Stimulated activated naive B cell treated with anti-CD40 and anti-IgM and Interleukin-4, amounts not matched to agents 10 μg/mL and 1 μg/mL and 100 μg/mL, for 72 hours (primary cell): ENCODE measurements at regions not wholly inside any gene's neighbourhood (a gene's known extent, or its start where the extent isn't known, plus 50 kb on each side); places are given as distances from the start of the nearest gene placed in this dataset.

Experiments
- ATAC-seq, 2 donors: fragments of 150-1000 bp; cut with Tn5 transposase; replicated peaks; 2 replicates each; pipeline ENCODE4 v1.10.0; 2021; ENCODE audit warnings: moderate library complexity in 1 of 2
- DNase-seq: peaks from one replicate; pipeline ENCODE4 v3.0.0; 2021
- H3K27ac Mint-ChIP-seq: one replicate; pipeline ENCODE4 v1.8.0; 2022; ENCODE audit warnings: mild to moderate bottlenecking, mixed read lengths
- H3K27me3 Mint-ChIP-seq, 2 donors: one replicate each; pipeline ENCODE4 v1.8.0; 2022; ENCODE audit warnings: mixed read lengths in 2 of 2
- H3K36me3 Mint-ChIP-seq, 2 donors: one replicate each; pipeline ENCODE4 v1.8.0; 2022; ENCODE audit warnings: mixed read lengths in 2 of 2, mild to moderate bottlenecking in 1 of 2
- H3K4me1 Mint-ChIP-seq, 2 donors: one replicate each; pipeline ENCODE4 v1.8.0; 2022; ENCODE audit warnings: mixed read lengths in 2 of 2, mild to moderate bottlenecking in 1 of 2
- H3K4me3 Mint-ChIP-seq, 2 donors: one replicate each; pipeline ENCODE4 v1.8.0; 2022; ENCODE audit warnings: mild to moderate bottlenecking in 2 of 2, mixed read lengths in 2 of 2, moderate library complexity in 1 of 2
- H3K9me3 Mint-ChIP-seq, 2 donors: one replicate each; pipeline ENCODE4 v1.8.0; 2022; ENCODE audit warnings: mixed read lengths in 2 of 2, mild to moderate bottlenecking in 1 of 2

DNA sequence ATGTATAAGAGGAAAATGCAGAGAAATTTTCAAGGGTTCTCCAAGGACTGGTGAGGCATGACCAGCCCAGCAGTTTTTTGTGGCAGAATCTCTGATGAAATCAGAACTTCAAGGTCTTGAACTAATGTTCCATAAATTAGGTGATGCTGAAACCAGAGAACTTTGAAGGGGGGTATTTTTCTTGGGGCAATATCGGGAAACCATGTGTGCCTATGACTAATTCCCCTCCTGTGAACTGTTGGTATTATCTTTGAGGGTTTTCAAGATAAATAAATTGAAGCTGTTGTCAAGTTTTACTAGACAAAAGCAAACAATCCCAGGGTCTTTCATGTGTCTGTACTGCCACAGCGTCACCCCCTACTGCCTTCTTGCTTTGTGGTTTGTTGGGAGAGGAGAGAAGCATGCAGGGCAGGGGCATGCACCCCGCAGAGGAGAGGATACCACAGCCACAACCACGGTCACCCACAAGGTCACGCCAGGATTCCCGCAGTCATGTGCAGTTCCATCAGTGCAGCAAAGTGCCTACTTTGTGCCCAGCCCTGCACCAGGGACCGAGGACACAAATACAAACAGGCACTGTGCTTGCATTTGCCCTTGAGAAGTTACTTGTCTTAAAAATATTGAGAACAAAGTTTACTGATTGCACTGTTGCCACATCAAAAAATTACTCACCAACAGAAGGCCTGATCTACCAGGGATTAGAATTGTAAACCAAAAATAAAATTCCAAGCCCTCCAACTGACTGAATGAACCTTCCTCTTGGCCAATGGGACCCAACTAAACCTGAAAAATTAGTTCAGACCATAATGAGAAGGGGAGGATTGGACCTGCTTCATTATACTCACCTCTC, 413.3 kb upstream of the TRIB2 start:
- Mint-ChIP-seq H3K27me3 (no peaks in the 10 kb centered on the region), H3K4me3 (no peak overlapping the region), H3K9me3 (no peaks in the 10 kb centered on the region), H3K4me1 (peaks cover 6 to 17% of the 10 kb centered on the region in 2 donors), H3K36me3 (no peaks in the 10 kb centered on the region), H3K27ac (no peak overlapping the region)
- peak; percentile 33 to 48 for ATAC-seq
- no peak for DNase-seq

DNA sequence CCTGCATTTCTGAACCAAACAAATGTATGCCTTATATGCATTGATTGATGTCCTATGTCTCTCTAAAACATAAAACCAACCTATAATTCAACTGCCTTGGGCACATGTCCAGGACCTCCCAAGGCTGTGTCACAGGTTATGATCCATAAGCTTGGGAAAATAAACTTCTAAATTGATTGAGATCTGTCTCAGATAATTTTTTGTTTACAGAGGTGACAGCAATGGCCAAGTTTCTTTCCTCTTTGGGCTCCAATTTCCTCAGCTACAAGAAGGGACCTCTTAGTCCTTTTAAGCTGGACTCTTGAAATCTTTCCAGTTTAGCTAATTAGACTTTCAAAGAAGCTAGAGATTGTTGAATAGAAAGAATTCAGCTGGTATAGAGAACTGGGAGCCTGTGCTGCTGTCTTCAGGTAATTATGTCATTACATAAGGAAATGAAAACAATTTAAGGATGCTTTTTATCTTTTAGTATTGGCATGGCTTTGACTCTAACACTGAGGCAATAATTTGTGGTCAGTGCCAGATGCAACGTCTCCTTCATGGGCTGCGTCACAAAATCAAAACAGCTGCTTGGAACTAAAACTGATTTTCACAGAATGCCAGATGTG, 412.1 kb upstream of the TRIB2 start:
- no peaks in the 10 kb centered on the region for H3K9me3 Mint-ChIP-seq
- ATAC-seq (no peak), DNase-seq (no peak)
- H3K4me1 Mint-ChIP-seq: peaks cover 6 to 17% of the 10 kb centered on the region in 2 donors
- no peak overlapping the region for H3K4me3 Mint-ChIP-seq
- H3K27ac Mint-ChIP-seq: no peak overlapping the region
- H3K36me3 Mint-ChIP-seq: no peaks in the 10 kb centered on the region
- no peaks in the 10 kb centered on the region for H3K27me3 Mint-ChIP-seq

DNA sequence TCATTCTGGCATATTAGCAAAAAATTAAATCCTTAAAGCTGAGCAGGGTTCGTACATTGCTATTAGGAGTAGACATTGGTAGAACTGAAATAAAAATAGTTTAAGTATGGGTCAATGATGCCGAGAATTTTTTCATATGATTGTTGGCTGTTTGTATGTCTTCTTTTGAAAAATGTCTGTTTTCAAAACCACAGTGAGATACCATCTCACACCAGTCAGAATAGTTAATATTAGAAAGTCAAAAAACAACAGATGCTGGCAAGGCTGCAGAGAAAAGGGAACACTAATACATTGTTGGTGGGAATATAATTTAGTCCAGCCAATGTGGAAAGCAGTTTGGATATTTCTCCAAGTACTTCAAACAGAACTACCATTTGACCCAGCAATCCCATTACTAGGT, 410.8 kb upstream of the TRIB2 start:
- no peaks in the 10 kb centered on the region for H3K27me3 Mint-ChIP-seq
- H3K27ac Mint-ChIP-seq: no peak overlapping the region
- H3K36me3 Mint-ChIP-seq: no peaks in the 10 kb centered on the region
- H3K4me3 Mint-ChIP-seq: no peak overlapping the region
- H3K9me3 Mint-ChIP-seq: no peaks in the 10 kb centered on the region
- no peak for DNase-seq
- peaks cover 10 to 24% of the 10 kb centered on the region in 2 donors for H3K4me1 Mint-ChIP-seq
- ATAC-seq: no peak

DNA sequence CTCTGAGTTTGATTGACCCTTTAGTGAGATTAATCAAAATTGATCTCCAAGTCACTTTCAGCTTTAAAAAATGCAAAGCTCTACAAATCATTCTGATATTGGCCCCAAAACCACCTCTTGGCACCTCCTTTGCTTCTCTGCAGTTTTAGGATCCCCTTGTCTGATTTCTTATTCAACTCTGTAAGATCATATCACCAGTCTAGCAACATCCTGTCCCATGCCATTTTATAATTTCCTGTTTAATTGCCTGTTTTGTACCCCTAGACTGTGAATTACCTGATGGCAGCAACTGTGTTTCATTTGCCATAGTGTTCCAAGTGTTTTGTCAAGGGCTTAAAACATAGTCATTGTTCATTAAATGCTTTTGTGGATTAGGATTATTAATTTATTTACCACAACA, 406.3 kb upstream of the TRIB2 start:
- ATAC-seq: no peak
- Mint-ChIP-seq H3K27me3 (no peaks in the 10 kb centered on the region), H3K36me3 (no peaks in the 10 kb centered on the region), H3K9me3 (no peaks in the 10 kb centered on the region), H3K4me3 (no peak overlapping the region), H3K27ac (no peak overlapping the region), H3K4me1 (peaks cover 10 to 22% of the 10 kb centered on the region in 2 donors)
- DNase-seq: no peak

DNA sequence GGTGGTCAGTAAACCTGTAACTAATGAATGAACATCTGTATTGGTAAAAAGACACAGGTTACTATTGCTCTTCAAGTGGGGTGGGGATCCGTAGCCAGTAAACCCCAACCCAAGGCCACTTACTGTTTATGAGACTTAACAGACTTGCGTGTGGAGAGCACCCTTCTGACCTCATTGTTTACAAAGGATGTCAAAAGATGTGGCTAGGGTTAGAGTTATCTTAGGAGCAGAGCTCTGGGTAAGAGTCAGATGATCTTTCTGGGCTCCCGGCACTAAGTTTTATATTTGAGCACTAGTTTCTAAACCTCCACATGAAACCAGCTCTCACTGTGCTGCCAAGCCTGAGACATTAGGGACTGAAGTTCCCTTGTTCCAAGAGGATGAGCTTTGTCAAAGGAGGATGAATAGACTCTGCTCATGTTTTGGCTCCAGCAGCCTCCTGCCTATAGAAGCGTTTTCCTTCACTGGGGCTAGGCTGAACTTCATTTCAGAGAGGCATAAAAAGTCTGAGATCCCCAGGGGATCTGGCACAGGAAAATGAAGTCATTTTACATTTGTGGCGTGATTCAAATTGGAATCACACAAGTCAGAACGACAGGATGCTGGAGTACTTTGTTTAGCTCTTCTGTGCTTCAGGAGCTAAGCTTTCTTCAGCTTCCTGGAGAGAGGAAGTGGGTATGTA, 403.1 kb upstream of the TRIB2 start:
- H3K27ac Mint-ChIP-seq: no peak overlapping the region
- H3K9me3 Mint-ChIP-seq: no peaks in the 10 kb centered on the region
- no peak for DNase-seq
- peaks cover 13 to 22% of the 10 kb centered on the region in 2 donors for H3K4me1 Mint-ChIP-seq
- H3K4me3 Mint-ChIP-seq: no peak overlapping the region
- H3K27me3 Mint-ChIP-seq: no peaks in the 10 kb centered on the region
- no peak for ATAC-seq
- no peaks in the 10 kb centered on the region for H3K36me3 Mint-ChIP-seq

DNA sequence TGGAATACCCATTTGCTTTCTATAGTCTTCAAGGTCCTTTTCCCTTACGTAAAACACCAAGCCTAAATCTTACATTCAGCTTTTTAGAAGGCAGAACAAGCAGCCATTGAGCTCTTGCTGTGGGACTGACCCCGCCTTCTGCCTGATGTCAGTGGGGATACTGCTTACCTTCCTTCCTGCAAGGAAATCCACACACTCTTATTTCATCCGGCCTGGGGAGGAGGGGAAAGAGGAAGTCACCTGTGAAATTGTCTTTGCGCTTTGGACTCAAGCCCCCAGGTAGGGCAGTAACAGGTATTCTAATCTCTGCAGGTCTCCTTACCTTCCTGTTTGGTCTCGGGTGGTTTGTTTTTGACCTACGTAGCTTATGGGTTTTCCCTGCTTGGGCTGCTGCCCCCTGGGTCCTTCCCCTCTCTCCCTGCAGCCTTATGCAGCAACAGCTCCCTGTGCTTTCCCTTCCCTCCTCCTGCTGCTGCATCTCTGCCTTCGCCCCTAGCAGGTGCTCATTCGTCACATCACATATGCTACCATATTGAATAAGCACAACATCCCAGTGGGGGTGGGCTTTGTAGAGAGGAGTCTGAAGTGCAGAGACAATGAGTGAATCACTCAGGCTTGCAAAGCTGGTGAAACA, 402.5 kb upstream of the TRIB2 start:
- peaks cover 13 to 28% of the 10 kb centered on the region in 2 donors for H3K4me1 Mint-ChIP-seq
- no peaks in the 10 kb centered on the region for H3K36me3 Mint-ChIP-seq
- no peak for DNase-seq
- no peaks in the 10 kb centered on the region for H3K27me3 Mint-ChIP-seq
- peak in 1 of 2 donors; percentile 53 for ATAC-seq
- peak overlapping the region in 1 of 2 donors; percentile 41 for H3K4me3 Mint-ChIP-seq
- no peaks in the 10 kb centered on the region for H3K9me3 Mint-ChIP-seq
- no peak overlapping the region for H3K27ac Mint-ChIP-seq

DNA sequence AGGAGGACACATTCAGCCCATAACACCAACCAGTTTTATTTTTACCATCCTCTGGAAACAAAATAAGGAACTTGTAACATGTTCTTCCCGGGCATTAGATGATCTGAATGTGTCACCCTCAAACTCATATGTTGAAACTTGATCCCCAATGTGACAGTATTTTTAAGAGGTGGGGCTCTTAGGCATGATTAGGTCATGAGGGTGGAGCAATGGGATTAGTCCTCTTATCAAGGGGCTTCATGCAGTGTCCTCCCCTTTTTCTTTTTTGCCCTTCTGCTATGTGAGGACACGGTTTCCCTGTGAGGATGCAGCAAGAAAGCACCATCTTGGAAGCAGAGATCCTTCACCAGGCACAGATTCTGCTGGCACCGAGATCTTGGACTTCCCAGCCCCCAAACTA, 401.5 kb upstream of the TRIB2 start:
- Mint-ChIP-seq H3K27me3 (no peaks in the 10 kb centered on the region), H3K9me3 (no peaks in the 10 kb centered on the region), H3K4me3 (no peak overlapping the region), H3K36me3 (no peaks in the 10 kb centered on the region), H3K27ac (no peak overlapping the region), H3K4me1 (peaks cover 21 to 37% of the 10 kb centered on the region in 2 donors)
- no peak for ATAC-seq
- no peak for DNase-seq

DNA sequence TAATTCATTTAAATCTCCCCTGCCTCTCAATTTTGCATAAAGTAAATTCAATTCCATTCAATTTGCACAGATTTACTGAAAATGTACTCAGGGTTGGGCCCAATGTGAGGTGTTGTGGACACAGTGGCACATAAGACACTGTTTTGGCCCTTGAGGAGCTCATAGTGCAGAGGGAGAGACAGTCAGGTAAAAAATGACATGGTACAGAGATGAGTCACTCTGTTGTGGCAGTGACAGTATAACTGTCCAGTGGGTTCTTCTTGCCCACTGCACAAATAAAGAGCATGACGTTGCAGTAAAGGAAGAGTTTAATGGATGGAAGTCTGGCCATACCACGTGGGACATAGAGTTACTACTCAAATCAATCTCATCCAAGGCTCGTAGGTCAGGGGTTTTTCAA, 400.3 kb upstream of the TRIB2 start:
- Mint-ChIP-seq H3K4me3 (no peak overlapping the region), H3K27ac (no peak overlapping the region)
- ATAC-seq: no peak

DNA sequence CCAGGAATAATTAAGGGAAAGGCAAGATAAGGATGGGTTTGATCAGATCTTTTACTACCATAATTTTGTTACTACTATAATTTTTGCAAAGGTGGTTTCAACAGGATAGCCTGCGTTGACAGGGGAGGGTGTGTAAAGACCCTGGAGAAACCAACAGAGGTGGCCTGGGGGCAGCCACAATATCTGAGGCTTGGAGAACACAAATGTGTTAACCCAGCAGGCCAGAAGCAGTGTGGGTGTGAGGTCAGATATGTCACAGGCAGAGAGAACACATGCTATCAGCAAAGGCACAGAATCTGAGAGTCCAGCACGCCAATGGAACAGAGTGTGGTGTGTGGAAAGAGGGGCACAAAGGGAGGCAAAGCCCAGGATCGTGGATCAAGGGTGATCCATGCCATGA, 399.4 kb upstream of the TRIB2 start:
- DNase-seq (no peak), ATAC-seq (no peak)
- no peaks in the 10 kb centered on the region for H3K9me3 Mint-ChIP-seq
- no peak overlapping the region for H3K4me3 Mint-ChIP-seq
- H3K27ac Mint-ChIP-seq: no peak overlapping the region
- no peaks in the 10 kb centered on the region for H3K27me3 Mint-ChIP-seq
- no peaks in the 10 kb centered on the region for H3K36me3 Mint-ChIP-seq
- H3K4me1 Mint-ChIP-seq: peaks cover 19 to 41% of the 10 kb centered on the region in 2 donors

More for the DNA sequence above, 400.3 kb upstream of the TRIB2 start:
- DNase-seq: no peak
- H3K27me3 Mint-ChIP-seq: no peaks in the 10 kb centered on the region
- H3K36me3 Mint-ChIP-seq: no peaks in the 10 kb centered on the region
- H3K4me1 Mint-ChIP-seq: peaks cover 19 to 41% of the 10 kb centered on the region in 2 donors
- no peaks in the 10 kb centered on the region for H3K9me3 Mint-ChIP-seq

DNA sequence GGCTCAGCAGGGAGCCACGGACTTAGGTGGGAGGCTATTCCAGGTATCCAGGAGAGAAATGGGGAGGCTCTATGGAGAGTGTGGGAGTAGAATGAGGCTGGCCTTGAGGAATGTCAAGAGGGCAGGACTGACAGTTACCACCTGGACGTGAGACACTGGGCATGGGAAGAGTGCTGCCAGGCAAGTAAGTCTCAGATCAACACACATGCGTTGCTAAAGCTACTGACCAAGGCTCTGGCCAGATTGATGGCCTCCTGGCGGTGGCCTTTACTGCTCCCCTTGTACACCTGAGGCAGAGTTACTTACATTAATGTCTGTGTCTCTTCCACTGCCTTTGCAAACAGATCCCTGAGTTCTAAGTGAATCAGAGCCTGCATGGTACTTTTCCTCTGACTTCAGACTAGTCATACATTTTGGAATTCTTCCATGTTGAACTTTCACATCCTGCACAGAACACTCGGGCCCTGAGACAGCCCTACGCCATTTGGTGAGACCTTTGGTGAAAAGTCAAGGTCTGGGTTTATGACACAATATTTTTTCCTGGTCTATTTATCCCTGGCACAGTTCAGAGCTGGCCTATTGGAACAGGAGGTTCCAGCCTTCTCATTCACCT, 398.8 kb upstream of the TRIB2 start:
- Mint-ChIP-seq H3K27me3 (no peaks in the 10 kb centered on the region), H3K4me1 (peaks cover 19 to 41% of the 10 kb centered on the region in 2 donors), H3K27ac (no peak overlapping the region), H3K4me3 (no peak overlapping the region), H3K9me3 (peaks cover 0 to 1% of the 10 kb centered on the region in 2 donors), H3K36me3 (no peaks in the 10 kb centered on the region)
- DNase-seq: no peak
- ATAC-seq: no peak

DNA sequence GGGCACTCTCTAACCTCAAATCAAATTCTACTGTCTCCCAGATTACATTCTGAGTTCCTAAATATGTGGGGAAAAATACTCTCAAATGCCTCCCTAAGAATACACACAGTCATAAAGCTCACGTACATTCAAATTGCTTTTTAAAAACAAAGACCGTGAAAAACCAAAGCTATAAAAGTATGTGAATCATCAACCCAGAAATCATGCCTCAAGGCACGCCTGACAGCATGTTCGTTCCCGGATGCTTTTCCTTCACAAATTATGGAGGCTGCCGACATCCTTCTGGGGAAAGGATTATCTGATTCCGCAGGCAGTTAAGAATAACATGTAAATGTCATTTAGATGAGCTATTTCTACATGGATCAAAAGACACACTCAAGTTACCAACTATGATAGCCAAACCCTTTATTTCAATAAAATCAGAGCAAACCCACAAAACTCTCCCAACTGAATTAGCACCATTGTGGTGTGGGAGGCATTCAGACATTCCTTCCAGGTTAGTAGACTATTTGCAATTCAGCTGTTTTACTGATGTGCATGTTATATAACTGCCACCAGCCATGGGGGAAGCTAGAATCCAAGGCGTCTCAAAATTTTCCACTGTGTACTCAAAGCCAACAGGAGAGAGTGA, 398.2 kb upstream of the TRIB2 start:
- Mint-ChIP-seq H3K4me3 (no peak overlapping the region), H3K36me3 (no peaks in the 10 kb centered on the region), H3K27ac (no peak overlapping the region), H3K9me3 (peaks cover 0 to 1% of the 10 kb centered on the region in 2 donors), H3K27me3 (no peaks in the 10 kb centered on the region), H3K4me1 (peaks cover 19 to 39% of the 10 kb centered on the region in 2 donors)
- DNase-seq (no peak), ATAC-seq (no peak)

DNA sequence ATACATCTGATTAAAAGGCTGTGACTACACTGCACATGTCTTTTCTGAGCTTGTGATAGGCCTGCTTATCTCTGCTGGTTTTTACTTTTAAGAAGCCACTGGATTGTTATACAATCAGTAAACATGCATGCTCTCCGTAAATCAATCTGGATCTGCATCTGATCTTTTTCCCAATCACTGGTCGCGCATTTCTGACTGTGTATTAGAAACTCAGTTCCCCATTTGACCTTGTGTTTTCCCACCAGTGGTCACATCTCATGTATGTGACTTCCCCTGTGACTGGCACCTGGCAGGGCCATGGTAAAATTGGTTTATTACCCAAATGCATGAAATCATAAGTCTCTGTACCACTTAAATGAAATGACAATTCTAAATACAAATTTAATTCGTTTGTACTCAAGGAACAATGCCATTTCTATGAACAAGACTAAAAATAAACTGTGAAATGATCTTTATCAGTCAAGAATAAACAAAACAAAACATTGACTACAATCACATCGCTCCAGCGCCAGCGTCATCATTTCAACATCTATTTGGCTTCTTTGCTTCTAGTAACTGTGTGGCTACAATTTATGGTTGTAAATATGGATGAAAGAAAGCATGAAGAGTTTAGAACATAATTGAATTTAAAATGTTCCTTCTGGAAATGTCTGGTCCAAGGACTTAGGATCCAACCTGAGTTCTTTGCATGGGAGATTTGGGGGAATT, 396.6 kb upstream of the TRIB2 start:
- Mint-ChIP-seq H3K27ac (no peak overlapping the region), H3K27me3 (no peaks in the 10 kb centered on the region), H3K4me1 (peaks cover 14 to 26% of the 10 kb centered on the region in 2 donors), H3K36me3 (no peaks in the 10 kb centered on the region), H3K4me3 (no peak overlapping the region), H3K9me3 (peaks cover 0 to 1% of the 10 kb centered on the region in 2 donors)
- ATAC-seq (peak; percentile 80 to 92), DNase-seq (peak; percentile 9)

DNA sequence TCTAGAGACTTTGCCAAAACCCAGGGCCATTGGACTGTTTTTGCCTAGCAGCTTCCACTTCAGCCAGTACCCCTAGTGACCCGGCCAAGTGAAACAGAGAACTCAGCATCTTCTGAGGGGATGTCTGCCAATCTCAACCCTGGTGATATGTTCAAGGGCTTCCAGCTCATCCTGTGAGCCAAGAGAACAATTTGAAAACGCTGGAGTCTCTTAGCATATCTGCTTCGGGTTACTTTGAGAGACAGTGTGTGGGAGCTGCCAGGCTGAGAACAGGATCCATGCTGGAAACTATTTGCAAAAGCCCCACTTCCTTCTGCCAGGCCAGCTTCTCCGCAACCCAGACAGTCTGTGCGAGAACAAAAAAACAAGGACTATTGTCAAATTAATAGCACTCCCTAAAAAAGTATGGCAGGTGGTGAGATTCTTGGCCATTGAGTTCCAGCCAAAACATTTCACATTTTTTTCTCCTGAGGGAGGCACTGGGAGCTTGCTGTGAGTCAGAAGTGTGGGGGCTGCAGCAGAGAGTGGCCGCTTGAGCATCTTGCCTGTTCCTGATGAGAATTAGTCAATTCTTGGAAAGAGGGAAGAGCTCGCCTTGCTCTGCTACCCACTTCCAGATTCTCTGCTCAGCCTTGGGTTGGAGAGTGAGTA, 395.6 kb upstream of the TRIB2 start:
- H3K36me3 Mint-ChIP-seq: no peaks in the 10 kb centered on the region
- no peak overlapping the region for H3K27ac Mint-ChIP-seq
- H3K9me3 Mint-ChIP-seq: peaks cover 0 to 1% of the 10 kb centered on the region in 2 donors
- DNase-seq (no peak), ATAC-seq (no peak)
- no peak overlapping the region for H3K4me3 Mint-ChIP-seq
- no peaks in the 10 kb centered on the region for H3K27me3 Mint-ChIP-seq
- H3K4me1 Mint-ChIP-seq: peaks cover 21 to 33% of the 10 kb centered on the region in 2 donors
